ENCODE measurements at regions not wholly inside any gene's neighbourhood (a gene's known extent, or its start where the extent isn't known, plus 50 kb on each side); places are given as distances from the start of the nearest gene placed in this dataset.

DNA sequence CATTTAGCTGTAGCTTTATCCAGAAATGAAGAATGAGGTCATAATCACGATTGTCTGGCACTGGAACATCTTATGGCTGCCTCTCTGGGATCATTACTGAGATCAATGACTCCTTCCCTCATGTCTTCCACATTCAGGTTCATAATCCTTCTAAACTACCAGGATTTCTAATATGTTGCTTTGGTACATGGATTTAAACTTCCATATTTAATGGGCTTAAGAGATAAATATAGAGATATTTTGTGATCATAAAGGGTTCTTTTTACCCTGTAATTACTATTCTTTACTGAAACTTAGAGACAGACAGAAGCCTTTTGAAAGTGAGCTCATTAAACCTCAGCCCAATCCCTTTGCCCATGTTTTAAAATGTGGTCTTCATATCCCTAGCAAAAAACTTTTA lies 575.4 kb upstream of the ALCAM start:
- TF ChIP-seq ZNF70 (CRISPR knock-in tag; IDR thresholded peaks at IDR 0.05) (no peak), PATZ1 (CRISPR knock-in tag; IDR thresholded peaks at IDR 0.05; ENCODE audit: borderline replicate concordance) (no peak), ZFP30 (CRISPR knock-in tag; IDR thresholded peaks at IDR 0.05) (no peak), ZNF565 (CRISPR knock-in tag; conservative IDR thresholded peaks at IDR 0.05; ENCODE audit: low read depth) (no peak), ARNTL (CRISPR knock-in tag; IDR thresholded peaks at IDR 0.05; ENCODE audit: borderline replicate concordance, low read depth) (no peak), ZNF8 (CRISPR knock-in tag; IDR thresholded peaks at IDR 0.05) (no peak), RARB (CRISPR knock-in tag; IDR thresholded peaks at IDR 0.05) (no peak), TCF4 (CRISPR knock-in tag; IDR thresholded peaks at IDR 0.05; ENCODE audit: borderline replicate concordance) (no peak), TOX (CRISPR knock-in tag; IDR thresholded peaks at IDR 0.05; ENCODE audit: borderline replicate concordance) (no peak), BACH2 (CRISPR knock-in tag; IDR thresholded peaks at IDR 0.05; ENCODE audit: borderline replicate concordance) (no peak), ESRRG (CRISPR knock-in tag; IDR thresholded peaks at IDR 0.05) (no peak), CSDC2 (CRISPR knock-in tag; IDR thresholded peaks at IDR 0.05) (no peak), ISL1 (CRISPR knock-in tag; IDR thresholded peaks at IDR 0.05) (no peak), GLIS3 (CRISPR knock-in tag; IDR thresholded peaks at IDR 0.05) (no peak), OSR1 (CRISPR knock-in tag; IDR thresholded peaks at IDR 0.05) (no peak), ZFP3 (CRISPR knock-in tag; IDR thresholded peaks at IDR 0.05) (no peak), SNAI2 (CRISPR knock-in tag; IDR thresholded peaks at IDR 0.05) (no peak)
- TF ChIP-seq, protein P1, sequence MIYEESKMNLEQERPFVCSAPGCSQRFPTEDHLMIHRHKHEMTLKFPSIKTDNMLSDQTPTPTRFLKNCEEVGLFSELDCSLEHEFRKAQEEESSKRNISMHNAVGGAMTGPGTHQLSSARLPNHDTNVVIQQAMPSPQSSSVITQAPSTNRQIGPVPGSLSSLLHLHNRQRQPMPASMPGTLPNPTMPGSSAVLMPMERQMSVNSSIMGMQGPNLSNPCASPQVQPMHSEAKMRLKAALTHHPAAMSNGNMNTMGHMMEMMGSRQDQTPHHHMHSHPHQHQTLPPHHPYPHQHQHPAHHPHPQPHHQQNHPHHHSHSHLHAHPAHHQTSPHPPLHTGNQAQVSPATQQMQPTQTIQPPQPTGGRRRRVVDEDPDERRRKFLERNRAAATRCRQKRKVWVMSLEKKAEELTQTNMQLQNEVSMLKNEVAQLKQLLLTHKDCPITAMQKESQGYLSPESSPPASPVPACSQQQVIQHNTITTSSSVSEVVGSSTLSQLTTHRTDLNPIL (CRISPR knock-in tag; IDR thresholded peaks at IDR 0.05; ENCODE audit: low read depth): no peak
- ATAC-seq: no peak

DNA sequence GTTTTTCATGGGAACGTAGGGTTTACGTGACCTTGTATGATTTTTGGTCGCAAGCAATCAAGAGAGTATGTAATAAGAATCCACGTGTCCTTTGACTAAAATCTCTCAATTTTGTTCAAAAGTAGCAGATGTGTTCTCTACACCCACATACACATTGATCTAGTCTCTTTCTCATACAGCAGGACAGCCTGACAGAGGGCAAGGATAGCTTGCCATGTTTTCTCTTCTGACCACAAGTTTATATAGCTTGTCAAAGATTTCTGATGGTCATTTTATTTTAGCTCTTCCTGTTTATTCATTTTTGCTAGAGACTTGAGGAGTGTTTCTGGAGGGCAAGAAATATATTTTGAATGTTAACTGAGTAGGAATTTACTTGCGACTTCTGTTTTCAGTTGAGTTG lies 570.2 kb upstream of the ALCAM start:
- no peak for ATAC-seq
- TF ChIP-seq ISL1 (CRISPR knock-in tag; IDR thresholded peaks at IDR 0.05) (no peak), BACH2 (CRISPR knock-in tag; IDR thresholded peaks at IDR 0.05; ENCODE audit: borderline replicate concordance) (no peak), ESRRG (CRISPR knock-in tag; IDR thresholded peaks at IDR 0.05) (no peak), TCF4 (CRISPR knock-in tag; IDR thresholded peaks at IDR 0.05; ENCODE audit: borderline replicate concordance) (no peak), RARB (CRISPR knock-in tag; IDR thresholded peaks at IDR 0.05) (no peak), ZFP30 (CRISPR knock-in tag; IDR thresholded peaks at IDR 0.05) (no peak), ZNF8 (CRISPR knock-in tag; IDR thresholded peaks at IDR 0.05) (no peak), PATZ1 (CRISPR knock-in tag; IDR thresholded peaks at IDR 0.05; ENCODE audit: borderline replicate concordance) (no peak), CSDC2 (CRISPR knock-in tag; IDR thresholded peaks at IDR 0.05) (no peak)
- TF ChIP-seq, protein P2, sequence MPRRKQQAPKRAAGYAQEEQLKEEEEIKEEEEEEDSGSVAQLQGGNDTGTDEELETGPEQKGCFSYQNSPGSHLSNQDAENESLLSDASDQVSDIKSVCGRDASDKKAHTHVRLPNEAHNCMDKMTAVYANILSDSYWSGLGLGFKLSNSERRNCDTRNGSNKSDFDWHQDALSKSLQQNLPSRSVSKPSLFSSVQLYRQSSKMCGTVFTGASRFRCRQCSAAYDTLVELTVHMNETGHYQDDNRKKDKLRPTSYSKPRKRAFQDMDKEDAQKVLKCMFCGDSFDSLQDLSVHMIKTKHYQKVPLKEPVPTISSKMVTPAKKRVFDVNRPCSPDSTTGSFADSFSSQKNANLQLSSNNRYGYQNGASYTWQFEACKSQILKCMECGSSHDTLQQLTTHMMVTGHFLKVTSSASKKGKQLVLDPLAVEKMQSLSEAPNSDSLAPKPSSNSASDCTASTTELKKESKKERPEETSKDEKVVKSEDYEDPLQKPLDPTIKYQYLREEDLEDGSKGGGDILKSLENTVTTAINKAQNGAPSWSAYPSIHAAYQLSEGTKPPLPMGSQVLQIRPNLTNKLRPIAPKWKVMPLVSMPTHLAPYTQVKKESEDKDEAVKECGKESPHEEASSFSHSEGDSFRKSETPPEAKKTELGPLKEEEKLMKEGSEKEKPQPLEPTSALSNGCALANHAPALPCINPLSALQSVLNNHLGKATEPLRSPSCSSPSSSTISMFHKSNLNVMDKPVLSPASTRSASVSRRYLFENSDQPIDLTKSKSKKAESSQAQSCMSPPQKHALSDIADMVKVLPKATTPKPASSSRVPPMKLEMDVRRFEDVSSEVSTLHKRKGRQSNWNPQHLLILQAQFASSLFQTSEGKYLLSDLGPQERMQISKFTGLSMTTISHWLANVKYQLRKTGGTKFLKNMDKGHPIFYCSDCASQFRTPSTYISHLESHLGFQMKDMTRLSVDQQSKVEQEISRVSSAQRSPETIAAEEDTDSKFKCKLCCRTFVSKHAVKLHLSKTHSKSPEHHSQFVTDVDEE (CRISPR knock-in tag; IDR thresholded peaks at IDR 0.05): no peak
- TF ChIP-seq, protein P3, sequence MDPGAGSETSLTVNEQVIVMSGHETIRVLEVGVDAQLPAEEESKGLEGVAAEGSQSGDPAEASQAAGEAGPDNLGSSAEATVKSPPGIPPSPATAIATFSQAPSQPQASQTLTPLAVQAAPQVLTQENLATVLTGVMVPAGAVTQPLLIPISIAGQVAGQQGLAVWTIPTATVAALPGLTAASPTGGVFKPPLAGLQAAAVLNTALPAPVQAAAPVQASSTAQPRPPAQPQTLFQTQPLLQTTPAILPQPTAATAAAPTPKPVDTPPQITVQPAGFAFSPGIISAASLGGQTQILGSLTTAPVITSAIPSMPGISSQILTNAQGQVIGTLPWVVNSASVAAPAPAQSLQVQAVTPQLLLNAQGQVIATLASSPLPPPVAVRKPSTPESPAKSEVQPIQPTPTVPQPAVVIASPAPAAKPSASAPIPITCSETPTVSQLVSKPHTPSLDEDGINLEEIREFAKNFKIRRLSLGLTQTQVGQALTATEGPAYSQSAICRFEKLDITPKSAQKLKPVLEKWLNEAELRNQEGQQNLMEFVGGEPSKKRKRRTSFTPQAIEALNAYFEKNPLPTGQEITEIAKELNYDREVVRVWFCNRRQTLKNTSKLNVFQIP (CRISPR knock-in tag; IDR thresholded peaks at IDR 0.05; ENCODE audit: borderline replicate concordance, low read depth): no peak
- TF ChIP-seq, protein P1 (CRISPR knock-in tag; IDR thresholded peaks at IDR 0.05; ENCODE audit: low read depth): no peak
